Stimulated activated CD4-positive, alpha-beta T cell treated with anti-CD3 and anti-CD28 coated beads, Interleukin-15, amount 100 ng/mL, for 24 hours (primary cell): ENCODE measurements at regions not wholly inside any gene's neighbourhood (a gene's known extent, or its start where the extent isn't known, plus 50 kb on each side); places are given as distances from the start of the nearest gene placed in this dataset.
"Not testable (repeated sequence)": the region's sequence is repeated elsewhere in the genome, so short reads cannot be mapped to it uniquely, and the experiment has no call there.

ENCODE experiments used
- DNase-seq: peaks from one replicate; pipeline ENCODE4 v3.0.0-alpha.2; 2020

GRCh38 chr3:174336784-174337183, 522.4 kb upstream of the NAALADL2 start:
- DNase-seq = no peak

- no peak for DNase-seq
Measured at GRCh38 chr3:174337227-174337626, 521.9 kb upstream of the NAALADL2 start.

GRCh38 chr3:174340624-174341587, 518.2 kb upstream of the NAALADL2 start:
- DNase-seq = no peak

GRCh38 chr3:174342171-174342570, 517.0 kb upstream of the NAALADL2 start:
- DNase-seq = no peak

GRCh38 chr3:174342941-174343501, 516.1 kb upstream of the NAALADL2 start:
- no peak for DNase-seq

- DNase-seq = no peak
Measured at GRCh38 chr3:174346141-174346540, 513.0 kb upstream of the NAALADL2 start.

- DNase-seq = no peak
Measured at GRCh38 chr3:174346571-174346970, 512.6 kb upstream of the NAALADL2 start.

GRCh38 chr3:174347474-174348138, 511.5 kb upstream of the NAALADL2 start:
- DNase-seq = no peak

- no peak for DNase-seq
Measured at GRCh38 chr3:174352227-174352626, 506.9 kb upstream of the NAALADL2 start.

GRCh38 chr3:174355505-174355904, 503.6 kb upstream of the NAALADL2 start:
- DNase-seq = no peak

- no peak for DNase-seq
Measured at GRCh38 chr3:174356596-174356995, 502.5 kb upstream of the NAALADL2 start.

- DNase-seq = no peak
Measured at GRCh38 chr3:174358252-174358651, 500.9 kb upstream of the NAALADL2 start.

- no peak for DNase-seq
Measured at GRCh38 chr3:174362556-174362955, 496.6 kb upstream of the NAALADL2 start.

GRCh38 chr3:174363256-174363655, 495.9 kb upstream of the NAALADL2 start:
- DNase-seq = no peak

- no peak for DNase-seq
Measured at GRCh38 chr3:174365796-174366195, 493.3 kb upstream of the NAALADL2 start.

GRCh38 chr3:174366904-174367303, 492.2 kb upstream of the NAALADL2 start:
- not testable (repeated sequence) for DNase-seq

GRCh38 chr3:174376346-174376745, 482.8 kb upstream of the NAALADL2 start:
- no peak for DNase-seq

- DNase-seq = no peak
Measured at GRCh38 chr3:174377096-174377495, 482.0 kb upstream of the NAALADL2 start.

- DNase-seq = no peak
Measured at GRCh38 chr3:174377684-174378083, 481.4 kb upstream of the NAALADL2 start.

- DNase-seq = no peak
Measured at GRCh38 chr3:174382878-174383277, 476.3 kb upstream of the NAALADL2 start.

- no peak for DNase-seq
Measured at GRCh38 chr3:174387736-174388135, 471.4 kb upstream of the NAALADL2 start.

GRCh38 chr3:174397848-174398247, 461.3 kb upstream of the NAALADL2 start:
- no peak for DNase-seq

- DNase-seq = no peak
Measured at GRCh38 chr3:174398761-174399160, 460.4 kb upstream of the NAALADL2 start.

GRCh38 chr3:174403831-174404230, 455.3 kb upstream of the NAALADL2 start:
- DNase-seq = no peak
